CD4-positive, alpha-beta T cell (primary cell): ENCODE measurements at regions not wholly inside any gene's neighbourhood (a gene's known extent, or its start where the extent isn't known, plus 50 kb on each side); places are given as distances from the start of the nearest gene placed in this dataset.

ENCODE experiments used
- ATAC-seq: fragments of 200-7000 bp; cut with Tn5 transposase; one replicate; pipeline ENCODE4 v1.10.0; 2022; ENCODE audit warnings: mild to moderate bottlenecking; ENCODE audit not compliant: poor library complexity
- CTCF ChIA-PET: fragments of 350-600 bp; sonication (Branson Sonifier 250); formaldehyde crosslinking; loops from one replicate; lab custom pipeline; 2021; ENCODE audit warnings: antibody characterized with exemption, inconsistent platforms; lab: Charles Lee
- POLR2A ChIA-PET: fragments of 350-600 bp; sonication (Branson Sonifier 250); formaldehyde crosslinking; loops from one replicate; lab custom pipeline; 2021; ENCODE audit warnings: antibody characterized with exemption, inconsistent platforms; lab: Charles Lee
- DNase-seq, 14 experiments: peaks; one replicate each; pipeline ENCODE4 v3.0.0-alpha.2; 2013 to 2020; ENCODE audit warnings: mixed read lengths in 2 of 14
- H3K27ac ChIP-seq, 2 donors: one replicate each; pipeline versions ENCODE4 v1.5.1 to v1.7.0; 2013; ENCODE audit warnings: low read length in 2 of 2, low read depth in 1 of 2, mild to moderate bottlenecking in 1 of 2
- H3K27me3 ChIP-seq, 2 experiments: 1 replicate in 1 of 2; 2 replicates in 1 of 2; pipeline versions ENCODE4 v1.6.1 to v1.7.0; 2013; ENCODE audit warnings: low read length in 2 of 2, control low read depth in 1 of 2, mild to moderate bottlenecking in 1 of 2, moderate library complexity in 1 of 2; ENCODE audit not compliant: insufficient read depth in 2 of 2, control insufficient read depth in 1 of 2
- H3K36me3 ChIP-seq: one replicate; pipeline ENCODE4 v1.6.1; 2013; ENCODE audit warnings: low read length, control low read depth; ENCODE audit not compliant: insufficient read depth
- H3K4me1 ChIP-seq: one replicate; pipeline ENCODE4 v1.6.1; 2013; ENCODE audit warnings: low read length, control low read depth; ENCODE audit not compliant: insufficient read depth
- H3K4me3 ChIP-seq: one replicate; pipeline ENCODE4 v1.5.1; 2013; ENCODE audit warnings: mild to moderate bottlenecking, low read length, moderate library complexity
- H3K9me3 ChIP-seq, 2 experiments: 1 replicate in 1 of 2; 2 replicates in 1 of 2; pipeline versions ENCODE4 v1.6.1 to v1.7.0; 2013; ENCODE audit warnings: low read length in 2 of 2, mild to moderate bottlenecking in 2 of 2, control low read depth in 1 of 2, moderate library complexity in 1 of 2; ENCODE audit not compliant: control insufficient read depth in 1 of 2, insufficient read depth in 1 of 2
- H3K27ac Mint-ChIP-seq: one replicate; pipeline ENCODE4 v1.8.0; 2020; ENCODE audit warnings: mixed read lengths
- H3K27me3 Mint-ChIP-seq: one replicate; pipeline ENCODE4 v1.8.0; 2021; ENCODE audit warnings: mixed read lengths
- H3K36me3 Mint-ChIP-seq: one replicate; pipeline ENCODE4 v1.8.0; 2021; ENCODE audit warnings: low read depth, mixed read lengths
- H3K4me1 Mint-ChIP-seq: one replicate; pipeline ENCODE4 v1.8.0; 2021; ENCODE audit warnings: low read depth, mixed read lengths
- H3K4me3 Mint-ChIP-seq: one replicate; pipeline ENCODE4 v1.8.0; 2020; ENCODE audit warnings: mild to moderate bottlenecking, mixed read lengths
- H3K9me3 Mint-ChIP-seq: one replicate; pipeline ENCODE4 v1.8.0; 2020; ENCODE audit warnings: mixed read lengths
- intact Hi-C, 2 experiments: fragments of 100-400 bp; cut with DNase I in 1 of 2; cut with micrococcal nuclease in 1 of 2; formaldehyde crosslinking; loops; one replicate each; pipeline versions ENCODE4 v1.15.1 to v1.9.0; 2023 to 2025; cut with DNase I, micrococcal nuclease
- TF ChIP-seq, protein P1 (sequence below): fragments of 200-600 bp; IDR thresholded peaks from one replicate; pipeline ENCODE4 v1.8.0; 2022; ENCODE audit warnings: antibody characterized with exemption, mild to moderate bottlenecking

GRCh38 chr12:97336900-97337751, 125.5 kb upstream of the RMST start:
- ATAC-seq (no peak), DNase-seq (no peak)
- intact Hi-C loops, result no loop called here
- Histone ChIP-seq H3K27me3 (no peaks in the 10 kb centered on the region), H3K4me1 (no peaks in the 10 kb centered on the region), H3K27ac (no peak overlapping the region), H3K36me3 (no peaks in the 10 kb centered on the region), H3K4me3 (no peak overlapping the region), H3K9me3 (no peaks in the 10 kb centered on the region)
- Mint-ChIP-seq H3K27ac (no peak overlapping the region), H3K4me3 (no peak overlapping the region), H3K9me3 (no peaks in the 10 kb centered on the region), H3K27me3 (peaks cover 23% of the 10 kb centered on the region), H3K4me1 (no peaks in the 10 kb centered on the region), H3K36me3 (no peaks in the 10 kb centered on the region)
- ChIA-PET CTCF (no interaction called here), POLR2A (no interaction called here)
- TF ChIP-seq, protein P1, sequence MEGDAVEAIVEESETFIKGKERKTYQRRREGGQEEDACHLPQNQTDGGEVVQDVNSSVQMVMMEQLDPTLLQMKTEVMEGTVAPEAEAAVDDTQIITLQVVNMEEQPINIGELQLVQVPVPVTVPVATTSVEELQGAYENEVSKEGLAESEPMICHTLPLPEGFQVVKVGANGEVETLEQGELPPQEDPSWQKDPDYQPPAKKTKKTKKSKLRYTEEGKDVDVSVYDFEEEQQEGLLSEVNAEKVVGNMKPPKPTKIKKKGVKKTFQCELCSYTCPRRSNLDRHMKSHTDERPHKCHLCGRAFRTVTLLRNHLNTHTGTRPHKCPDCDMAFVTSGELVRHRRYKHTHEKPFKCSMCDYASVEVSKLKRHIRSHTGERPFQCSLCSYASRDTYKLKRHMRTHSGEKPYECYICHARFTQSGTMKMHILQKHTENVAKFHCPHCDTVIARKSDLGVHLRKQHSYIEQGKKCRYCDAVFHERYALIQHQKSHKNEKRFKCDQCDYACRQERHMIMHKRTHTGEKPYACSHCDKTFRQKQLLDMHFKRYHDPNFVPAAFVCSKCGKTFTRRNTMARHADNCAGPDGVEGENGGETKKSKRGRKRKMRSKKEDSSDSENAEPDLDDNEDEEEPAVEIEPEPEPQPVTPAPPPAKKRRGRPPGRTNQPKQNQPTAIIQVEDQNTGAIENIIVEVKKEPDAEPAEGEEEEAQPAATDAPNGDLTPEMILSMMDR, result no peak

DNA sequence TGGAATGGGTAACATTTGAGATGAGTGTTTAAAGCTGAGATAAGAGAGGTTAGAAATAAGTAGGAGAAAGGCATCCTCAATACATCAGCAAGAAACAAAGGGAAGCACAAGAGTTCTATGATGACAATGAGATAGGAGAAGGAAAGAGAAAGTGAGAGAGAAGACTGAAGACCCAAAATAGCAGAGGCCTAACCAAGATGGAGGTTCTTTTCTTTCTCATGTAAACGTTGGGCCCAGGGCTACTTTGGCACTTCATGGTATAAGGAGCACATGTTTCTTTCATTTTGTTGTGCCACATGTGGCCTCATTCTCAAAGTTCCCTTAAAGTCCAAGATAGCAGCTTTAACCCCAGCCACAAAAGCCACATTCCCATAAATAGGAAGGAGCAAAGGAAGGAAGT, 120.5 kb upstream of the RMST start:
- no peaks in the 10 kb centered on the region for H3K27me3 ChIP-seq
- POLR2A ChIA-PET, result no interaction called here
- DNase-seq (no peak), ATAC-seq (no peak)
- Mint-ChIP-seq H3K36me3 (no peaks in the 10 kb centered on the region), H3K4me3 (no peak overlapping the region), H3K27ac (no peak overlapping the region), H3K9me3 (no peaks in the 10 kb centered on the region), H3K4me1 (no peaks in the 10 kb centered on the region), H3K27me3 (peaks cover 17% of the 10 kb centered on the region)
- no peak overlapping the region for H3K4me3 ChIP-seq
- TF ChIP-seq, protein P1, result no peak
- no peak overlapping the region for H3K27ac ChIP-seq
- no peaks in the 10 kb centered on the region for H3K36me3 ChIP-seq
- no peaks in the 10 kb centered on the region for H3K9me3 ChIP-seq
- intact Hi-C loops, result no loop called here
- CTCF ChIA-PET, result interaction anchor here (1.4 kb wide), 1 partner anchor 18 kb away, joined by 3 read pairs; no protein-coding TSS in a partner anchor
- H3K4me1 ChIP-seq, result no peaks in the 10 kb centered on the region

GRCh38 chr12:97347956-97348355, 114.6 kb upstream of the RMST start:
- CTCF ChIA-PET, result no interaction called here
- no peaks in the 10 kb centered on the region for H3K9me3 ChIP-seq
- no peak overlapping the region for H3K27ac Mint-ChIP-seq
- no peaks in the 10 kb centered on the region for H3K27me3 ChIP-seq
- no peaks in the 10 kb centered on the region for H3K27me3 Mint-ChIP-seq
- TF ChIP-seq, protein P1, result no peak
- POLR2A ChIA-PET, result no interaction called here
- no peaks in the 10 kb centered on the region for H3K36me3 ChIP-seq
- no peak for ATAC-seq
- no peaks in the 10 kb centered on the region for H3K4me1 ChIP-seq
- H3K9me3 Mint-ChIP-seq, result no peaks in the 10 kb centered on the region
- no peak for DNase-seq
- intact Hi-C loops, result no loop called here
- no peaks in the 10 kb centered on the region for H3K36me3 Mint-ChIP-seq
- H3K27ac ChIP-seq, result no peak overlapping the region
- H3K4me3 Mint-ChIP-seq, result no peak overlapping the region
- no peaks in the 10 kb centered on the region for H3K4me1 Mint-ChIP-seq
- no peak overlapping the region for H3K4me3 ChIP-seq
